ENCODE measurements at regions not wholly inside any gene's neighbourhood (a gene's known extent, or its start where the extent isn't known, plus 50 kb on each side); places are given as distances from the start of the nearest gene placed in this dataset.
A peak's percentile ranks its signal among the peaks of the same experiment; 100 is the strongest.
"Not testable (repeated sequence)": the region's sequence is repeated elsewhere in the genome, so short reads cannot be mapped to it uniquely, and the experiment has no call there.

GRCh38 chrX:140038842-140039241, 73.5 kb upstream of the CXorf66 start:
- TF ChIP-seq CTCF (conservative IDR thresholded peaks at IDR 0.05; ENCODE audit: low read depth): no peak
- CTCF ChIA-PET: no interaction called here
- POLR2A ChIA-PET (ENCODE audit: low non-redundant PET): no interaction called here
- H3K27ac ChIP-seq: no peak overlapping the region
- no peak for DNase-seq (ENCODE audit: low spot score)

- H3K27ac ChIP-seq: no peak overlapping the region
- DNase-seq (ENCODE audit: low spot score): peak; percentile 2
- POLR2A ChIA-PET (ENCODE audit: low non-redundant PET): no interaction called here
- no peak for TF ChIP-seq CTCF (conservative IDR thresholded peaks at IDR 0.05; ENCODE audit: low read depth)
- CTCF ChIA-PET: interaction anchor here (0.7 kb wide), 3 partner anchors 20 to 895 kb away, joined by 3 to 4 read pairs (median 4); no protein-coding TSS in a partner anchor
These were observed 69.6 kb upstream of the CXorf66 start for GRCh38 chrX:140034916-140035315.

- no peak for TF ChIP-seq CTCF (conservative IDR thresholded peaks at IDR 0.05; ENCODE audit: low read depth)
- H3K27ac ChIP-seq: no peak overlapping the region
- DNase-seq (ENCODE audit: low spot score): no peak
- POLR2A ChIA-PET (ENCODE audit: low non-redundant PET): no interaction called here
- CTCF ChIA-PET: no interaction called here
These were observed 57.2 kb upstream of the CXorf66 start for GRCh38 chrX:140022482-140022881.

GRCh38 chrX:140019134-140019533, 53.8 kb upstream of the CXorf66 start:
- POLR2A ChIA-PET (ENCODE audit: low non-redundant PET); H3K27ac ChIP-seq; DNase-seq (ENCODE audit: low spot score); CTCF ChIA-PET: not testable (repeated sequence)
